ENCODE measurements at regions not wholly inside any gene's neighbourhood (a gene's known extent, or its start where the extent isn't known, plus 50 kb on each side); places are given as distances from the start of the nearest gene placed in this dataset.

DNA sequence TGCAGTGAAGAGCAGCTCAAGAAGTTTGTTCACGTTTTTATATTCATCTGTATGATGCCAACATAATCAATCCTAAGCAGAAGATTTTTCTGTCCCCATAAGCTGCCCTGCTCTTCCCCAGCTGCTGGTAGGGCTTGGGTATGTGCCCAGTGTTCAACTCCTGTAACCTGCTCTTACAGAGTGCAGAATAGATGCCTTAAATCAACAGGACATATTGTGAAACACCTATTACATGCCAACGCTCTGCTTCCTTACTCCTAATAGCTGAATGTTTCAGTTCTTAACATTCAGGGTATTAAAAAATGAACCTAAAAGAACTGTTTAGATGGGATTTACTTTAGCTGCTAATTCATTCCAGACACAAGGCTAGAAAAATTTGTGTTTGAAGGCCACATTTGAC, 190.9 kb downstream of the HS3ST3A1 start:
- Histone ChIP-seq H3K4me3 (ENCODE audit: low read depth, low read length) (no peak overlapping the region), H3K27me3 (ENCODE audit: control insufficient read depth, insufficient read depth, low read length) (no peaks in the 10 kb centered on the region), H3K36me3 (ENCODE audit: control insufficient read depth, insufficient read depth, low read length) (no peaks in the 10 kb centered on the region)
- TF ChIP-seq, protein P1, sequence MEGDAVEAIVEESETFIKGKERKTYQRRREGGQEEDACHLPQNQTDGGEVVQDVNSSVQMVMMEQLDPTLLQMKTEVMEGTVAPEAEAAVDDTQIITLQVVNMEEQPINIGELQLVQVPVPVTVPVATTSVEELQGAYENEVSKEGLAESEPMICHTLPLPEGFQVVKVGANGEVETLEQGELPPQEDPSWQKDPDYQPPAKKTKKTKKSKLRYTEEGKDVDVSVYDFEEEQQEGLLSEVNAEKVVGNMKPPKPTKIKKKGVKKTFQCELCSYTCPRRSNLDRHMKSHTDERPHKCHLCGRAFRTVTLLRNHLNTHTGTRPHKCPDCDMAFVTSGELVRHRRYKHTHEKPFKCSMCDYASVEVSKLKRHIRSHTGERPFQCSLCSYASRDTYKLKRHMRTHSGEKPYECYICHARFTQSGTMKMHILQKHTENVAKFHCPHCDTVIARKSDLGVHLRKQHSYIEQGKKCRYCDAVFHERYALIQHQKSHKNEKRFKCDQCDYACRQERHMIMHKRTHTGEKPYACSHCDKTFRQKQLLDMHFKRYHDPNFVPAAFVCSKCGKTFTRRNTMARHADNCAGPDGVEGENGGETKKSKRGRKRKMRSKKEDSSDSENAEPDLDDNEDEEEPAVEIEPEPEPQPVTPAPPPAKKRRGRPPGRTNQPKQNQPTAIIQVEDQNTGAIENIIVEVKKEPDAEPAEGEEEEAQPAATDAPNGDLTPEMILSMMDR (IDR thresholded peaks at IDR 0.05; ENCODE audit: insufficient read depth, low read length, poor library complexity, severe bottlenecking), result no peak
- no peak for DNase-seq (ENCODE audit: low read depth)

DNA sequence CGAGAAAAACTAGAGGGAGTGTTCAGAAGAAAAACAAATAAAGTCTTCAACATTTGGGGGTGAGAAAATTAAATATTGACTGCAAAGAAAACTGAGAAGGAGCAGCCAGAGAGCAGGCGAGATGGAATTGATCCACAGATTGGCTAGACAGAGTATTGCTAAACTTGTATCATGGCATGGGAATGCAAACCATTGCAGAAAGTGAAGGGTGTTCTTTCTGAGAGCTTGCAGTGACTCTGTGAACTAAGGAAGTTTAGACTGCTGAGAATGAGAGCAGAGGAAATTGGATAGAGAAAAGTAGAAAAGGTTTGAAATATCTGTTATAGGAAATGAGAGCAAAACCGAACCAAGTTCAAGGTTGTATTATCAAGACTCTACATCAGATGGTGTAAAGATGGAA, 191.5 kb downstream of the HS3ST3A1 start:
- H3K4me3 ChIP-seq (ENCODE audit: low read depth, low read length), result no peak overlapping the region
- DNase-seq (ENCODE audit: low read depth), result no peak
- H3K36me3 ChIP-seq (ENCODE audit: control insufficient read depth, insufficient read depth, low read length), result no peaks in the 10 kb centered on the region
- TF ChIP-seq, protein P1 (IDR thresholded peaks at IDR 0.05; ENCODE audit: insufficient read depth, low read length, poor library complexity, severe bottlenecking), result no peak
- H3K27me3 ChIP-seq (ENCODE audit: control insufficient read depth, insufficient read depth, low read length), result no peaks in the 10 kb centered on the region

DNA sequence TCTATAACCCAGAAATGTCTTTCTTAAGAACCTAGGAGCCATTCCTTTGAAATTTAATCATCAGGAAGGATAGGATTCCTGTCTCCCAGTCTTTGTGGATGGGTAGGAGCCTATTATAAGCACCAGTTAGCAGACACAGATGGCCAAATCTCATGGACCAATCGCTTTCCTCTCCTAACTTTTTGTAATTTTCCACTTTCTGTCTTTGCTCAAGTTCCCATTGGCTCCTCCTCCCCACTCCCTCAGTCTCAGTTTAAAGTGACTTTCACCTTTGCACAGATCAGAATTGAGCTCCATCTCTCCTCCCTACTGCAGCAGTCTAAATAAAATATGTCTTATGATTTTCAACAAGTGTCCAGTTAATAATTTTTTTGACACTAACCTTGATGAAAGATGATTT, 192.3 kb downstream of the HS3ST3A1 start:
- TF ChIP-seq, protein P1 (IDR thresholded peaks at IDR 0.05; ENCODE audit: insufficient read depth, low read length, poor library complexity, severe bottlenecking), result no peak
- Histone ChIP-seq H3K27me3 (ENCODE audit: control insufficient read depth, insufficient read depth, low read length) (no peaks in the 10 kb centered on the region), H3K36me3 (ENCODE audit: control insufficient read depth, insufficient read depth, low read length) (no peaks in the 10 kb centered on the region), H3K4me3 (ENCODE audit: low read depth, low read length) (no peak overlapping the region)
- DNase-seq (ENCODE audit: low read depth), result no peak

GRCh38 chr17:13407381-13407780, 194.3 kb downstream of the HS3ST3A1 start:
- TF ChIP-seq, protein P1 (IDR thresholded peaks at IDR 0.05; ENCODE audit: insufficient read depth, low read length, poor library complexity, severe bottlenecking), result no peak
- no peaks in the 10 kb centered on the region for H3K36me3 ChIP-seq (ENCODE audit: control insufficient read depth, insufficient read depth, low read length)
- H3K4me3 ChIP-seq (ENCODE audit: low read depth, low read length), result no peak overlapping the region
- no peaks in the 10 kb centered on the region for H3K27me3 ChIP-seq (ENCODE audit: control insufficient read depth, insufficient read depth, low read length)
- no peak for DNase-seq (ENCODE audit: low read depth)

GRCh38 chr17:13405807-13406206, 195.9 kb downstream of the HS3ST3A1 start:
- DNase-seq (ENCODE audit: low read depth), result no peak
- Histone ChIP-seq H3K36me3 (ENCODE audit: control insufficient read depth, insufficient read depth, low read length) (no peaks in the 10 kb centered on the region), H3K4me3 (ENCODE audit: low read depth, low read length) (no peak overlapping the region), H3K27me3 (ENCODE audit: control insufficient read depth, insufficient read depth, low read length) (no peaks in the 10 kb centered on the region)
- TF ChIP-seq, protein P1 (IDR thresholded peaks at IDR 0.05; ENCODE audit: insufficient read depth, low read length, poor library complexity, severe bottlenecking), result no peak

- DNase-seq (ENCODE audit: low read depth), result no peak
- Histone ChIP-seq H3K4me3 (ENCODE audit: low read depth, low read length) (no peak overlapping the region), H3K36me3 (ENCODE audit: control insufficient read depth, insufficient read depth, low read length) (no peaks in the 10 kb centered on the region), H3K27me3 (ENCODE audit: control insufficient read depth, insufficient read depth, low read length) (no peaks in the 10 kb centered on the region)
- TF ChIP-seq, protein P1 (IDR thresholded peaks at IDR 0.05; ENCODE audit: insufficient read depth, low read length, poor library complexity, severe bottlenecking), result no peak
These were observed 196.6 kb downstream of the HS3ST3A1 start for GRCh38 chr17:13405080-13405479.

All from kidney epithelial cell (primary cell).